Upper lobe of right lung (tissue), 1 donor: ENCODE measurements at regions not wholly inside any gene's neighbourhood (a gene's known extent, or its start where the extent isn't known, plus 50 kb on each side); places are given as distances from the start of the nearest gene placed in this dataset.

Experiments
- ATAC-seq: fragments of 200-7000 bp; cut with Tn5 transposase; one replicate; pipeline ENCODE4 v1.9.1; 2020; ENCODE audit warnings: mild to moderate bottlenecking, moderate library complexity
- DNase-seq: peaks from one replicate; pipeline ENCODE4 v3.0.0-alpha.2; 2020
- H3K27ac ChIP-seq: fragments of 200-600 bp; one replicate; pipeline ENCODE4 v1.8.0; 2022
- H3K27me3 ChIP-seq: fragments of 200-600 bp; one replicate; pipeline ENCODE4 v1.8.0; 2022; ENCODE audit warnings: mild to moderate bottlenecking
- H3K36me3 ChIP-seq: fragments of 200-600 bp; one replicate; pipeline ENCODE4 v1.8.0; 2022
- H3K4me1 ChIP-seq: fragments of 200-600 bp; one replicate; pipeline ENCODE4 v1.8.0; 2022
- H3K4me3 ChIP-seq: fragments of 200-600 bp; one replicate; pipeline ENCODE4 v1.8.0; 2022; ENCODE audit warnings: mild to moderate bottlenecking
- H3K9me3 ChIP-seq: fragments of 200-600 bp; one replicate; pipeline ENCODE4 v1.8.0; 2022
- intact Hi-C: fragments of 100-400 bp; cut with DNase I; formaldehyde crosslinking; loops from one replicate; pipeline ENCODE4 v1.11.0; 2022
- TF ChIP-seq, protein P1 (sequence below): fragments of 200-600 bp; IDR thresholded peaks from one replicate; pipeline ENCODE4 v1.8.0; 2022; ENCODE audit warnings: antibody characterized with exemption
- donor health status: DM: no; HTN: yes; CAD: no; lungs with severe emphysema.

DNA sequence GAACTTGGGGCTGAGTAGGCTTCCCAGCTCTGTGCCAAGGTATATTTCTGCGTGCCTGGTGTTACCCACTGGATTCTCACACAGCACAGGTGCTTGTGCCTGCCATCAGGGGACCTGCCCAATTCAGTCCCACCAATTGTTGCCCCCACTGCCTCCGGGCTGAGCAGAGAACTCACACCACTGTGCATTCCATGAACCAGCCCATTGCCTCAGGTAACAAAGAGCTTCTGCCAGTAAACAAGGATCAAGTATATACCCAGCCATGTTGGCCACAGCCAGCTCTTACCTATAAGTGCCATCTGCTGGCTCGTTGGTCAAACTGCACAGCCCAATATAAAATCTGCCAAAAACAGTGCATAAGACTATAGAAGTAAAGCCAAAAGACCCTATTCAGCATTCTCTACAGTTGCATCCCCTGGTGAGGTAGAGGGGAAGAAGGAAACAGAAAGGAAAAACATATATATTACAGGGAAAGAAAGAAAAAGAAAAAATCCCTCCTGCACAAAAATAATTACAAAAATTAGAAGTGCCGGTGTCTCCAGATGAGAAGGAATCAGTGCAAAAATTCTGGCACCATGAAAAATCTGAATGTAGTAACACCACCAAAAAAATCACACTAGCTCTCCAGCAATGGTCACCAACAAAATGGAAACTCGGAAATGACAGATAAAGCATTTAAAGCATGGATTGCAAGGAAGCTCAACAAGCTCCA is 241.4 kb downstream of the IBTK start:
- DNase-seq: no peak
- TF ChIP-seq, protein P1, sequence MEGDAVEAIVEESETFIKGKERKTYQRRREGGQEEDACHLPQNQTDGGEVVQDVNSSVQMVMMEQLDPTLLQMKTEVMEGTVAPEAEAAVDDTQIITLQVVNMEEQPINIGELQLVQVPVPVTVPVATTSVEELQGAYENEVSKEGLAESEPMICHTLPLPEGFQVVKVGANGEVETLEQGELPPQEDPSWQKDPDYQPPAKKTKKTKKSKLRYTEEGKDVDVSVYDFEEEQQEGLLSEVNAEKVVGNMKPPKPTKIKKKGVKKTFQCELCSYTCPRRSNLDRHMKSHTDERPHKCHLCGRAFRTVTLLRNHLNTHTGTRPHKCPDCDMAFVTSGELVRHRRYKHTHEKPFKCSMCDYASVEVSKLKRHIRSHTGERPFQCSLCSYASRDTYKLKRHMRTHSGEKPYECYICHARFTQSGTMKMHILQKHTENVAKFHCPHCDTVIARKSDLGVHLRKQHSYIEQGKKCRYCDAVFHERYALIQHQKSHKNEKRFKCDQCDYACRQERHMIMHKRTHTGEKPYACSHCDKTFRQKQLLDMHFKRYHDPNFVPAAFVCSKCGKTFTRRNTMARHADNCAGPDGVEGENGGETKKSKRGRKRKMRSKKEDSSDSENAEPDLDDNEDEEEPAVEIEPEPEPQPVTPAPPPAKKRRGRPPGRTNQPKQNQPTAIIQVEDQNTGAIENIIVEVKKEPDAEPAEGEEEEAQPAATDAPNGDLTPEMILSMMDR: peak; percentile 55
- peak; percentile 79 for ATAC-seq
- H3K9me3 ChIP-seq: peaks cover 5% of the 10 kb centered on the region
- H3K27ac ChIP-seq: no peak overlapping the region
- intact Hi-C loops: no loop called here
- no peaks in the 10 kb centered on the region for H3K27me3 ChIP-seq
- H3K4me3 ChIP-seq: no peak overlapping the region
- H3K4me1 ChIP-seq: no peaks in the 10 kb centered on the region
- no peaks in the 10 kb centered on the region for H3K36me3 ChIP-seq

DNA sequence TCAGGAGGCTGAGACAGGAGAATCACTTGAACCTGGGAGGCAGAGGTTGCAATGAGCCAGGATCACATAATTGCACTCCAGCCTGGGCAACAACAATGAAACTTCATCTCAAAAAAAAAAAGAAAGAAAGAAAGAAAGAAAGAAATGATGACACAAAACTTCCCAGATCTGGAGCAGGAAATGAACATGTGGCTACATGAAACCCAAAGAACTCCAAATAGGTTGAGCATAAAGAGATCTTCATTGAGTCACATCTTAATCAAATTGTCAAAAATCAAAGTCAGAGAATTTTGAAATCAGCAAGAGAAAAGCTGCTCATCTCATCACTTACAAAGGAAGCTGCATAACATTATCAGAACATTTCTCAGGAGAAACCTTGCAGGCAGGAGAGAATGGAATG is 247.0 kb downstream of the IBTK start:
- Histone ChIP-seq H3K27me3 (no peaks in the 10 kb centered on the region), H3K36me3 (no peaks in the 10 kb centered on the region), H3K4me1 (no peaks in the 10 kb centered on the region), H3K9me3 (no peaks in the 10 kb centered on the region), H3K27ac (no peak overlapping the region), H3K4me3 (no peak overlapping the region)
- ATAC-seq: no peak
- TF ChIP-seq, protein P1: no peak
- no peak for DNase-seq
- intact Hi-C loops: no loop called here

DNA sequence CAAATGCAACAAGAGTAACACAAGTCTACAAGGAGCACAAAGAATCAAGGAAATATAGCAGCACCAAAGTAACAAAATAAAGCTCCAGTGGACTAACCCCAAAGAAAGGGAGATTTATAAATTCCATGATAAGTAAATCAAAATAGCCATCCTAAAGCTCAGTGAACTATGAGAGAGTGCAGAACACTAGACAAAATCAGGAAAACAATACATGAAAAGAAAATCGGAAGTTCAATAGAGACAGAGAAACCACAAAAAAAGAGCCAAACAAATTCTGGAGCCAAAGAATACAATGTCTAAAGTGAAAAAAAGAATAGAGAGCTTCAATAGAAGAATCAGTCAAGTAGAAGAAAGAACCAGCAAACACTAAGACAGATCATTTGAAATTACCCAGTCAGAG is 247.3 kb upstream of the TENT5A start:
- Histone ChIP-seq H3K9me3 (no peaks in the 10 kb centered on the region), H3K4me1 (no peaks in the 10 kb centered on the region), H3K4me3 (no peak overlapping the region), H3K27ac (no peak overlapping the region), H3K27me3 (no peaks in the 10 kb centered on the region), H3K36me3 (no peaks in the 10 kb centered on the region)
- DNase-seq (no peak), ATAC-seq (no peak)
- intact Hi-C loops: no loop called here
- TF ChIP-seq, protein P1: no peak

DNA sequence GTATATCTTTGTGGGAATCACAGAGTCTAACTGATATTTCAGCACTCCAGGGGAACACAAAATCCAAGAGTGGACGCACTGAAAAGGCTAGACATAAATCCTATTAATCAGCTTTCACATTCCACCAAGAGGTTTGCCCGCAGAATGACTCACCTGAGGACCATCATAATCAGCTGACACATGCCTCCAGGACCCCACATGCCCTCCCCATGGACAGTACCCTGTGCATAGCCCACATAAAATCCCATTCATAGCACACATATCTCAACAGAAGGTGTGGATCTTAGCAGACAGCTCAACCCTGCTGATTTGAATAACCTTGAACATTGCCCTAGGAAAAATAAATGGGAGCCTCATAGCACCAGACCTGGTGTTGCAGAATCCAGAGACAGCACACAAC is 246.8 kb upstream of the TENT5A start:
- H3K9me3 ChIP-seq: no peaks in the 10 kb centered on the region
- TF ChIP-seq, protein P1: no peak
- DNase-seq (no peak), ATAC-seq (no peak)
- no peak overlapping the region for H3K27ac ChIP-seq
- H3K27me3 ChIP-seq: no peaks in the 10 kb centered on the region
- intact Hi-C loops: no loop called here
- no peaks in the 10 kb centered on the region for H3K36me3 ChIP-seq
- H3K4me1 ChIP-seq: no peaks in the 10 kb centered on the region
- H3K4me3 ChIP-seq: no peak overlapping the region

DNA sequence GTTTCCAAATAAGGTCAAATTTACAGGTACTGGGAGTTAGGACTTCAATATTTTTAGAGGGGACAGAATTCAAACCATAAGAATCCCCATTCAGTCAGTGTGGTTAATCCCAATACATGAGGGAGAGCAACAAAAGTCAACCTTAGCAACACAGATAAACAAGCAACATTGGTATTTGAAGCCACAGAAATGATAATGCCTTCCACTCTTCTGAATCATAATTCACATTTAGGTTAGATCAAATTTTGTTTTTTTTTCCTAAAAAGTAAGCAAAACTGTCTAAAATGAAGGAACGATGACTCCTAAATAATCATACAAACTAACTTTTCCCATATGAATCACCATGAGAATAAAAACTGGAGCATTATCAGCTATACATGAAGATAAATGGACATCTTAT is 246.0 kb upstream of the TENT5A start:
- Histone ChIP-seq H3K4me3 (no peak overlapping the region), H3K9me3 (no peaks in the 10 kb centered on the region), H3K36me3 (no peaks in the 10 kb centered on the region), H3K27me3 (no peaks in the 10 kb centered on the region), H3K27ac (no peak overlapping the region), H3K4me1 (no peaks in the 10 kb centered on the region)
- intact Hi-C loops: no loop called here
- no peak for ATAC-seq
- no peak for DNase-seq
- TF ChIP-seq, protein P1: no peak
